Hematopoietic multipotent progenitor cell treated with erythropoietin and hydrocortisone succinate and interleukin-3 and kit ligand, for 6 days (in vitro differentiated cells): ENCODE measurements at regions not wholly inside any gene's neighbourhood (a gene's known extent, or its start where the extent isn't known, plus 50 kb on each side); places are given as distances from the start of the nearest gene placed in this dataset.
"Not testable (repeated sequence)": the region's sequence is repeated elsewhere in the genome, so short reads cannot be mapped to it uniquely, and the experiment has no call there.

Experiments used
- DNase-seq: peaks from one replicate; pipeline ENCODE4 v3.0.0-alpha.2; 2015

DNA sequence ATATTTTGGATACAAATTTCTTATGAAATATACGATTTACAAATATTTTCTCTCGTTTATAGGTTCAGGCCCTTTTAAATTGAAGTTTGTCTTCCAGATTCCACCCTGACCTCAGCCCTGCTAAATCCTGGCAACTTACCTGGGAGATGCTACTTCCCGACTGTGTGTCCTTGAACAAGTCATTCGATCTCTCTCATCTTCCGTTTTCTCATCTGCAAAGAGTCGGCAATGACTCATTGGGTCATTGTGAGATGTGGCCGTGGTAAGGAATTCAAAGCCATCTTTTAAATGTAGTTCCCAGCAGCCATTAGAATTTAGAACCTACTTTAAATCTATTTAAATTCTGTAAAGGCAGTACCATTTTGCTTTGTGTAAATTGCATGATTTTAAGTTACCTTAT, 72.5 kb downstream of the LHX2 start:
- no peak for DNase-seq

DNA sequence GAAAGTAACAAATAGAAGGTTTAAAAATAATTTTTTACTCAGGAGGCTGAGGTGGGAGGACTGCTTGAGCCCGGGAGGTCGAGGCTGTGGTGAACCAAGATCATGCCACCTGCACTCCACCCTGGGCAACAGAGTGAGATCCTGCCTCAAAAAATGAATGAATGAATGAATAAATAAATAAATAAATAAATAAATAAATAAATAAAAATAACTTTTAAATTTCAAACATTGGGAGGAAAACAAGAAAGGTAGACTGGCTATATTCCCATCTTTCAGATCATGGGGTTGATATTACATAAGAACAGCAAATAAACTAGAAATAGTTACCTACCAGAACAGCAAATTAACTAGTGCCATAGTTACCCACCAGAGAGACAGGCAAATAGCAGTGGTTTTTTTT, 75.7 kb downstream of the LHX2 start:
- DNase-seq, result no peak

GRCh38 chr9:124088476-124088837, 76.9 kb downstream of the LHX2 start:
- DNase-seq, result no peak

- DNase-seq, result not testable (repeated sequence)
Observed at GRCh38 chr9:124089631-124090488, 78.3 kb downstream of the LHX2 start.

- DNase-seq, result peak; percentile 9
Observed at GRCh38 chr9:124098141-124098905, 86.8 kb downstream of the LHX2 start.

GRCh38 chr9:124099860-124100259, 88.3 kb downstream of the LHX2 start:
- no peak for DNase-seq

- no peak for DNase-seq
Observed at GRCh38 chr9:124101215-124101968, 89.8 kb downstream of the LHX2 start.

DNA sequence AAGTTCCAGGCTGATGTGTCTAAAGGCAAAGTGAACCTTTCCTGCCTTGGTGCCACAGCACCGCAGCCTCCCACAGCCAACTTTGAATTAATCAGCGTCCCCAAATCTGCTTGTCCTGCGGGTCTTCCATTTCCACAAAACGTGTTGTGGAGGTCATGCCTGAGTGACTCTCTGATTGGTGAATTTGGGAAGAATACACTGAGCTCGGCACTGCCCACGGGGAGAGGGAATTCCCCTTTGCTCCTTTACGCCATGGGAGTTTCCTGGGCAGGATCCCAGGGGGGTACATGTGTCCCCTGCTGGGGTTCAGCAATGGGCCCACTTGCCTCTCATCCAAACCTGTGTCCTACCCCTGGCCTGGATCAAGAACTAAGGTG, 90.4 kb downstream of the LHX2 start:
- no peak for DNase-seq

- DNase-seq, result no peak
Observed at GRCh38 chr9:124102363-124102762, 90.8 kb downstream of the LHX2 start.

DNA sequence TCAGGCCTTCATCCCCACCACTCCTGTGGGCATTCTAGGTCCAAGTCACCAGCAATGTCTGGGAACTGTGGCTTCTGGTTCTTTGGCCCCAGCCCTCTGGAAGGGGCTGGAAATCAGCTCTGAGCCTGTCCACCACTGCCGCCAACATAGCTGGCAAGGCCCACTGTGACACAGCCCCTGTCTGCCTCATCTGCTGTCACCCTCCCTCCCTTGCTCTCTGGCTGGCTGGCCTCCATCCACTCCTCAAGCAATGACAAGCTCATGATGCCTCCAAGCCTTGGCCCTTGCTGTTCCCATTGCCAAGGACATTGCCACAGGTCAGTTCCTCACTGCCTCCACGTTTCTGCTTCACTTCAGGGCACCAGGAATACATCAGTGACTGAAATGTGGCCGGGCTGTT, 93.7 kb downstream of the LHX2 start:
- DNase-seq, result no peak

DNA sequence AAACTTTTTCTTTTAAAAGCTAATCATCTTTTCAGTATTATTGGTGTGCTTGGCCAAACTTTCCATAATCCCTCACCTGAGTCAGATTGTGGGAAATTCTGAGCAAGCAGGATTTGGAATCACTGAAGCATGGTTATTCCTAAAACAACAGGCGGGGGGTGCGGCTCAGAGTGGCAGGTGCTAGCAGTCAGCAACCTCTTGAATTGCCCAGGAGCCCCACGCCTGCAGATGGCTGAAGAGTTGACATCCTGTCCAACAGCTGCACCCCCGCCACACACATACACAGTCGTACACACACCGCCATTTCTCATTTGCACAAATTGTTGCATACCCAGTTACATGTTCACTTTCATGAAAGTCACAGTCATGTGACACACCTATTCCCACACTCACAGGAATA, 96.6 kb downstream of the LHX2 start:
- DNase-seq, result no peak

- peak; percentile 89 for DNase-seq
Observed at GRCh38 chr9:124110307-124110915, 98.8 kb downstream of the LHX2 start.

DNA sequence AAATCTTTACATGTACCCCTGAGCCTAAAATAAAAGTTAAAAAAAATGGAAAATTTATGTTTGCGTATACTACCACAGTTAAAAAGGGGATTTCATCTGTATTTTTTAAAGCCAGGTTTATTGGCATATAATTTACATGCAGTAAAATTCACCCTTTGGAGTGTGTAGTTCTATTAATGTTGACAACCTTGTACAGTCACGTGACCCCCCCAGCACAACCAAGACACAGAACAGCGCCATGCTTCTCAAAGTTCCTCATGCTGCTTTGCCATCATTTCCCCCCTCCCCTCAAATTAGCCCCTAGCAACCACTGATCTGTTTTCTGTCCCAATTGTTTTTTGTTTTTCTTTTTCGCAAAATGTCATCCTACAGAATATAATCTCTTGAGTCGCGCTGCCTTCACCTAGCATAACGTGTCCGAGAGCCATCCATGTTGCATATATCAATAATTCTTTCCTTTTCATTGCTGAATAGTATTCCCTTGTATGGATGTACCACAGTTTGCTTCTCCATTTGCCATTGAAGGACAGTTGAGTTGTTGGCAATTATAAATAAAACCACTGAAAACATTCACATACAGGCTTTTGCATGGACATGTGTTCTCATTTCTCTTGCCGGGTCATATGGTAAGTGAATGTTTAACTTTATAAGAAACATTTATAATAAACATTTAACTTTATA, 105.3 kb downstream of the LHX2 start:
- DNase-seq, result no peak

- DNase-seq, result no peak
Observed at GRCh38 chr9:124118894-124119293, 107.3 kb downstream of the LHX2 start.

- no peak for DNase-seq
Observed at GRCh38 chr9:124120272-124120671, 108.7 kb downstream of the LHX2 start.

DNA sequence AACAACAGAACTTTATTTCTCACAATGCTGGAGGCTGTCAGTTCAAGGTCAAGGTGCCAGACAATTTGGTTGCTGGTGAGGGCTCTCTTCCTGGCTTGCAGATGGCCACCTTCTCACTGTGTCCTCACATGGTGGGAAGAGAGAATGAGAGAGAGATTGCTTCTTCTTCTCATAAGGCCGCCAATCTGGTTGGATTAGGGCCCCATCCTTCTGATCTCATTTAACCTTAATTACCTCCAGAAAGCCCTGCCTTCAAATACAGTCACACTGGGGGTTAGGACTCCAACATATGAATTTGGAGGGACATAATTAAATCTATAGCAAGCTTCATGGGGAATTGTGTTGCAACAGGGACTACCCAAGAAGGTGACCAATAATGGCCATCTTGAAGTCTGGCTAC, 110.2 kb downstream of the LHX2 start:
- DNase-seq, result no peak

DNA sequence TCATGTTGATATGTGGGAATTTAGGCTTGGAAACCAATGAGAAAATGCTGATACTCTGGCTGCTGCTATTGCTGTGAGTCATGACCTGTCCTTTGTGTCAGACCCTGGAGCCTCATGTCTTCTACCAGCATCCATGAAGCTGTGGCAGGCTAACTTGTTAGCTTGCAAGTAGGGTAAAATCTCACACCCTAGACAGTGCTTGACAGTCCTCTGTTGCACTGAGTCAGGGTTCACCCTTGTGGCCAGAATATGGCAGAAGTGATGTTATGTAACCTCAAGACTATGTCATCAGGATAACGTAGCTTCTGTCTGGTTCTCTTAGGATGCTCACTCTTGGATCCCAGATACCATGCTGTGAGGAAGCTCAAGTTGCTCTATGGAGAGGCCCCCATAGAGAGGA, 110.8 kb downstream of the LHX2 start:
- DNase-seq, result no peak

GRCh38 chr9:124122813-124123462, 111.4 kb downstream of the LHX2 start:
- DNase-seq, result peak; percentile 32

- not testable (repeated sequence) for DNase-seq
Observed at GRCh38 chr9:124123621-124124020, 112.1 kb downstream of the LHX2 start.

DNA sequence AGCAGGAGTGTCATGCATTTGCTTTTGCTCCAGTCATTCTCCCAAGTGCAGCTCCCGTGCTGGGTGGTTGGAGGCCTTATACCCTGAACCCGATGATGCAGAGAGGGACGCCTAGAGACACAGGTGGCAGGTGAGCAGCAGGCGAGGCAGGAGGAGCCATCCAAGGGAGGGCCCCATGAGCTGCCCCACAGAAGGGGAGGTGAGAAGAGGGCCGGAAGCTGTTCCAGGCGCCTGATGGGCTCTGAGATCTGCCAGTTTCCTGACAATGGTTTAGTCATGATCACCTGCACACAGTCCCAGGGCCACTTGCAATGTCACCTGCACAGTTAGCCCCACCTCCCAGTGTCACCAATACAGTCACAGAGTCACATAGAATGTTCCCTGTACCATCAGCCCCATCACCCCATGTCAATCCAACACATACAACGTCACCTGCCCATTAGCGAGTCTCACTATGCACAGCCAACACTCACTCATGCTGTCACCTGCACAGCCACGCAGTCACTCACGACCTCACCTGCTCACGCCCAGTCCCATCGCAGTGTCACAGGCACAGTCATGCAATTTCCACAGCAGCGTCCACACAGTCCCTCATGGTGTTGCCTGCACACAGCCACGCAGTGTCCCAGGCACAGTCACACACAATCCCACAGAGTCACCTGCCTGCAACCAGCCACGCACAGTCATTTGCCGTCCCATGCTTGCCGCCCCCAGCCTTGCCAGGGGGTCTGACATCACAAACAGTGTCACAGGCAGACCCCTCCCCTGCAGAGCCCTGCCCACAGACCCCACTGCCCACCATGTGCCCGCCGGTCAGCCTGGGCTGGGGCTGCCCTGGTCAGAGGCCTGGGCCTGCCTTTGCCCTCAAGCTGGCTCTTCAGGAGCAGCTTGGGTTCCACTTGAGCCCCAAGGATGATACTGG, 113.4 kb downstream of the LHX2 start:
- DNase-seq, result no peak

DNA sequence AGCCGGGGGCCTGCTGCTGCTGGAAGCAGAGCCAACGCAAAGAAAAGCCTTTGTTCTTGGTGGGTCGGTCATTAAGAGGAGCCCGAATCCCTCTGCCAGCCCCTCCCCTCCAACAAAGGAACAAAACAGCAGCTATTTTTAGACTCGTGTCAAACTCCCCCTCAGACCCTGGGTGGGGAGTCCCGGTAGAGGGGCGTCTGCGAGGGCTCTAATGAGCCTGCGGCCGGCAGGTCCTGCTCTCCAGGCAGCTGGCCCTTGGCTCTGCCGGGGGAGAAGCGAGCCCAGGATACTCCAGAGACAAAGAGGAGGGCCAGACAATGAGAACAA, 114.0 kb downstream of the LHX2 start:
- DNase-seq, result no peak
